GM12873 (cell line): ENCODE measurements at regions not wholly inside any gene's neighbourhood (a gene's known extent, or its start where the extent isn't known, plus 50 kb on each side); places are given as distances from the start of the nearest gene placed in this dataset.

Experiments used
- TF ChIP-seq, protein P1 (sequence below): IDR thresholded peaks from 2 replicates; pipeline ENCODE4 v1.5.1; 2012; ENCODE audit warnings: low read depth, mild to moderate bottlenecking, moderate library complexity, low read length, control low read depth; ENCODE audit not compliant: insufficient read depth; ENCODE audit errors: missing control alignments

DNA sequence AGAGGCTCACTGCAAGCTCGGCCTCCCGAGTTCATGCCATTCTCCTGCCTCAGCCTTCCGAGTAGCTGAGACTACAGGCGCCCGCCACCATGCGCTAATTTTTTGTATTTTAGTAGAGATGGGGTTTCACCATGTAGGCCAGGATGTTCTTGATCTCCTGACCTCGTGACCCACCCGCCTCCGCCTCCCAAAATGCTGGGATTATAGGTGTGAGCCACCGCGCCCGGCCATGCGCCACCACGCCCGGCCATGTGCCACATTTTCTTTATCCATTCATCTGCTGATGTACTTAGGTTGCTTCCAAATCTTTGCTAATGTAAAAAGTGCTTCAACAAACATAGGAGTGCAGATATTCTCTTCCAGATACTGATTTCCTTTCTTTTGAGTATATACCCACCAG, 408.6 kb downstream of the CAAP1 start:
- TF ChIP-seq, protein P1, sequence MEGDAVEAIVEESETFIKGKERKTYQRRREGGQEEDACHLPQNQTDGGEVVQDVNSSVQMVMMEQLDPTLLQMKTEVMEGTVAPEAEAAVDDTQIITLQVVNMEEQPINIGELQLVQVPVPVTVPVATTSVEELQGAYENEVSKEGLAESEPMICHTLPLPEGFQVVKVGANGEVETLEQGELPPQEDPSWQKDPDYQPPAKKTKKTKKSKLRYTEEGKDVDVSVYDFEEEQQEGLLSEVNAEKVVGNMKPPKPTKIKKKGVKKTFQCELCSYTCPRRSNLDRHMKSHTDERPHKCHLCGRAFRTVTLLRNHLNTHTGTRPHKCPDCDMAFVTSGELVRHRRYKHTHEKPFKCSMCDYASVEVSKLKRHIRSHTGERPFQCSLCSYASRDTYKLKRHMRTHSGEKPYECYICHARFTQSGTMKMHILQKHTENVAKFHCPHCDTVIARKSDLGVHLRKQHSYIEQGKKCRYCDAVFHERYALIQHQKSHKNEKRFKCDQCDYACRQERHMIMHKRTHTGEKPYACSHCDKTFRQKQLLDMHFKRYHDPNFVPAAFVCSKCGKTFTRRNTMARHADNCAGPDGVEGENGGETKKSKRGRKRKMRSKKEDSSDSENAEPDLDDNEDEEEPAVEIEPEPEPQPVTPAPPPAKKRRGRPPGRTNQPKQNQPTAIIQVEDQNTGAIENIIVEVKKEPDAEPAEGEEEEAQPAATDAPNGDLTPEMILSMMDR, result no peak

DNA sequence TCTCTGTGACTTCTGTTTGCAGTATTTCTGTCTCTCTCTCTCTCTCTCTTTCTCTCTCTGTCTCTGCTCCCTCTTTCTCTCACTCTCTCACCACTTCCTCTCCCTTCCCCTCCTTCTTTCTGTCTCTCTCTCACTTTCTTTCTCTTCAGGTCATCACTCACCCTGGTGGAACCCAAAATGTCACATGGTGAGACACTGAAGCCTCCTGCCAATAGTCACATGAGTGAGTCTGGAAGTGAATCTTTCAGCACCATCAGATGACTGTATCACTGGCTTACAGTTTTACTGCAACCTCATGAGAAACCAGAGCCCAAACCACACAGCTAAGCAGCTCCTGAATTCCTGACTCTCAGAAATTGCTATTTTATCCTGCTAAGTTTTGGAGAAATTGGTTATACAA, 414.6 kb downstream of the CAAP1 start:
- TF ChIP-seq, protein P1, result no peak

DNA sequence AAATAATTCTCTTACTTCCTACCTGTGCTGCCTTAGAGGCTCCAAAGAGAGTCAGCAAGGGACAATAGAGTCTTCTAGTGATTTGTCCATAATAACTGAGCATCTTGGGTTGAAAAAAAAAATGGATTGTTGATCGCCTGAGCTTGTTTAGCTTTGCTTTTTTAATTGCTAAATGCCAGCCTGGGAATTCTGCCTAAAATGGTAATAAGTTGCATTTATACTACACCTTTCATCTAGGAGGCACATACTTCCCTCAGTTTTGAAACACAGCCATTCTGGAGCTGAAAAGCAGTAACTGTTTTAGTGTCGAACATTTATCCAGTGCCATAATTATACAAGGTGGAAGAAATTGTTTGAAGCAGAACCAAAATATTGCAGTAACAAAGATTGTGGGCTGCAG, 421.3 kb downstream of the CAAP1 start:
- TF ChIP-seq, protein P1, result no peak

DNA sequence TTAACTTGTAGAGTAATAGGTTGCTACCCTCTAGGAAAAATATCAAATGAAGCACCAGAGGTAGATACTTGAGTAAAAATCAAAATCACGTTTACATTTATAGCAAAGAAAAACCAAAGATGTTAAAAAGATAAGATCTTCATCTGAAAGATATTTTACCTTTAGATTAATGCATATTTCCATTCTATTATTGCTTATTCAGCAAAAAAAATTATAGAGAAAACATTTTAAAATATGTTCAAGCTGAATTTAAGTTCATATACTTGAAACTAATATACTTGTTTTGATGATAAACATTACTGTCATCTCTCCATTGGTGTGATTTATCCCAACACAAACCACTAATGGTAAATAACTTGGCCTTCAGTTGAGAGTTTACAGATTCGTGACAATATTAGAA, 422.3 kb downstream of the CAAP1 start:
- TF ChIP-seq, protein P1, result no peak

DNA sequence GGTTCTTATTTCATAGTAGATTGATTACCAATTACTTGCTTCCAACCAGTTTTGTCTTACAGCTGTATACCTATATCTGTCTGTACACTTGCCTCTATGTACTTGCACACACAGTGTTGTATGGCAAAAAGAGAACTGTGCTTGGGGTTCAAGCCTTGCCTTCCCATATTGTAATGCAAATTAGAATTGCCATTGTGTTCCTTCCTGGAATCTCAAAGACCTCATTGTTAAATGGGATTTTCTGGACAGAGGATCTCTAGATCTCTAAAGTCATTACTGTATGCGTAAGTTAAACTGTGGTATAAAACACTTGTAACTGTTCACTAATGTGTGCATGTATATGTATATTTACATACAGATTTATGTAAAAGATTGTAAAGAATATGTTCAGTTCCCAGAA, 428.8 kb downstream of the CAAP1 start:
- TF ChIP-seq, protein P1, result no peak

- TF ChIP-seq, protein P1, result no peak
Observed at GRCh38 chr9:26462751-26463150, 429.9 kb downstream of the CAAP1 start.

DNA sequence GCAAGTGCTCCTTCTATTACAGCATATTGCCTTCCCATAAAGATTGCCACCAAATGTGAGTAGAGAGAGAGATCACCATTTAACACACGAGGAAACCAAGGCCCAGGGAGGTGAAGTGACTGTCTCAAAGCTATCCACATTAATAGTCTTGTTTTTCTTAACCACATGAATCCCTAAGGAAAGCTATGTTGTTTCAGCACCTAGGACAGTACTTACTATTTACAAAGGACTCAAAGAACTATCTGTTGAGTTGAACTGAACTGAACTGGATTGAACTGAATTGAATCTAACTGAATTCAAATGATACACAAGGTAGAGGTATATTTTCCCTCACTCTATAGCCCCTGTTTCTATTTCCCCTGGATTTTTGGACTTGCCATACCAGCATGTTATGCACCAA, 430.4 kb downstream of the CAAP1 start:
- TF ChIP-seq, protein P1, result no peak
